Fibroblast of lung (primary cell): ENCODE measurements at regions not wholly inside any gene's neighbourhood (a gene's known extent, or its start where the extent isn't known, plus 50 kb on each side); places are given as distances from the start of the nearest gene placed in this dataset.

Experiments
- DNase-seq, 2 donors: peaks; one replicate each; pipeline versions ENCODE4 v3.0.0 to v3.0.0-alpha.2; 2010; ENCODE audit warnings: low read depth in 2 of 2
- H2AFZ ChIP-seq: 2 replicates; pipeline ENCODE4 v1.5.1; 2012; ENCODE audit warnings: low read length, control low read depth, inconsistent platforms
- H3K27ac ChIP-seq: 2 replicates; pipeline ENCODE4 v1.5.1; 2011; ENCODE audit warnings: low read length, control low read depth; ENCODE audit not compliant: insufficient read depth
- H3K27me3 ChIP-seq: 2 replicates; pipeline ENCODE4 v1.5.1; 2011; ENCODE audit warnings: mild to moderate bottlenecking, low read length; ENCODE audit not compliant: control insufficient read depth, insufficient read depth
- H3K36me3 ChIP-seq: 2 replicates; pipeline ENCODE4 v1.5.1; 2011; ENCODE audit warnings: low read length; ENCODE audit not compliant: control insufficient read depth, insufficient read depth
- H3K4me1 ChIP-seq: 2 replicates; pipeline ENCODE4 v1.5.1; 2011; ENCODE audit warnings: low read length; ENCODE audit not compliant: control insufficient read depth, insufficient read depth; ENCODE audit errors: extremely low read depth
- H3K4me2 ChIP-seq: 2 replicates; pipeline ENCODE4 v1.5.1; 2011; ENCODE audit warnings: low read length, control low read depth; ENCODE audit not compliant: insufficient read depth; ENCODE audit errors: extremely low read depth
- H3K4me3 ChIP-seq, 4 experiments: fragments of 200-600 bp in 1 of 4; sonication (generic) in 1 of 4; replicated peaks in 1 of 4; 2 replicates each; pipeline ENCODE4 v1.5.1; 2011 to 2016; ENCODE audit warnings: low read length in 4 of 4, low read depth in 3 of 4, mild to moderate bottlenecking in 3 of 4, control low read depth in 2 of 4, inconsistent platforms in 1 of 4, mixed read lengths in 1 of 4; ENCODE audit not compliant: insufficient read depth in 1 of 4; ENCODE audit errors: control extremely low read depth in 1 of 4
- H3K79me2 ChIP-seq: 2 replicates; pipeline ENCODE4 v1.5.1; 2012; ENCODE audit warnings: mild to moderate bottlenecking, low read length, inconsistent platforms; ENCODE audit not compliant: control insufficient read depth, insufficient read depth
- H3K9ac ChIP-seq: 2 replicates; pipeline ENCODE4 v1.5.1; 2011; ENCODE audit warnings: mild to moderate bottlenecking, low read length, control low read depth; ENCODE audit not compliant: insufficient read depth
- H3K9me3 ChIP-seq: 2 replicates; pipeline ENCODE4 v1.5.1; 2012; ENCODE audit warnings: low read depth, low read length; ENCODE audit not compliant: control insufficient read depth, insufficient read depth
- H4K20me1 ChIP-seq: 2 replicates; pipeline ENCODE4 v1.5.1; 2011; ENCODE audit warnings: low read length; ENCODE audit not compliant: control insufficient read depth, insufficient read depth; ENCODE audit errors: extremely low read depth
- CTCF ChIP-seq, 2 donors: IDR thresholded peaks in 1 of 2; conservative IDR thresholded peaks in 1 of 2; 1 replicate in 1 of 2; 2 replicates in 1 of 2; pipeline ENCODE4 v1.5.1; 2011 to 2012; ENCODE audit warnings: low read length in 2 of 2, control low read depth in 1 of 2, inconsistent platforms in 1 of 2, low read depth in 1 of 2, mild to moderate bottlenecking in 1 of 2
- EZH2 ChIP-seq: IDR thresholded peaks from 2 replicates; pipeline ENCODE4 v1.5.1; 2012; ENCODE audit warnings: low read length, control low read depth, mild to moderate bottlenecking; ENCODE audit errors: missing control alignments

- H2AFZ ChIP-seq = no peak overlapping the region
- H3K79me2 ChIP-seq = no peaks in the 10 kb centered on the region
- no peak for DNase-seq
- no peak overlapping the region for H3K27ac ChIP-seq
- no peaks in the 10 kb centered on the region for H3K27me3 ChIP-seq
- no peaks in the 10 kb centered on the region for H4K20me1 ChIP-seq
- TF ChIP-seq EZH2 (no peak), CTCF (conservative IDR thresholded peaks at IDR 0.05 in 1 of 2, IDR thresholded peaks at IDR 0.05 in 1 of 2; ENCODE audit: low read depth in 1 of 2, low read length in 2 of 2) (no peak)
- peaks cover 5% of the 10 kb centered on the region for H3K4me1 ChIP-seq
- no peak overlapping the region for H3K4me3 ChIP-seq
- no peak overlapping the region for H3K9ac ChIP-seq
- H3K9me3 ChIP-seq = no peaks in the 10 kb centered on the region
- H3K4me2 ChIP-seq = no peak overlapping the region
- H3K36me3 ChIP-seq = no peaks in the 10 kb centered on the region
These were observed 295.6 kb downstream of the UTRN start for GRCh38 chr6:144580771-144581170.

GRCh38 chr6:144581812-144582537 lies 296.8 kb downstream of the UTRN start:
- no peaks in the 10 kb centered on the region for H3K79me2 ChIP-seq
- no peaks in the 10 kb centered on the region for H3K27me3 ChIP-seq
- no peak overlapping the region for H2AFZ ChIP-seq
- H3K9me3 ChIP-seq = no peaks in the 10 kb centered on the region
- no peak overlapping the region for H3K27ac ChIP-seq
- peaks cover 5% of the 10 kb centered on the region for H3K4me1 ChIP-seq
- peak; percentile 20 to 57 for DNase-seq
- TF ChIP-seq CTCF (conservative IDR thresholded peaks at IDR 0.05 in 1 of 2, IDR thresholded peaks at IDR 0.05 in 1 of 2; ENCODE audit: low read depth in 1 of 2, low read length in 2 of 2) = peak; percentile 59 to 71
- no peak for TF ChIP-seq EZH2
- no peak overlapping the region for H3K4me3 ChIP-seq
- no peak overlapping the region for H3K9ac ChIP-seq
- H3K4me2 ChIP-seq = no peak overlapping the region
- no peaks in the 10 kb centered on the region for H4K20me1 ChIP-seq
- H3K36me3 ChIP-seq = no peaks in the 10 kb centered on the region

GRCh38 chr6:144582939-144583613 lies 297.9 kb downstream of the UTRN start:
- H3K4me2 ChIP-seq = peak overlapping the region; percentile 42
- peak overlapping the region; percentile 11 to 47 (median 38) for H3K4me3 ChIP-seq
- no peaks in the 10 kb centered on the region for H3K36me3 ChIP-seq
- TF ChIP-seq CTCF (conservative IDR thresholded peaks at IDR 0.05 in 1 of 2, IDR thresholded peaks at IDR 0.05 in 1 of 2; ENCODE audit: low read depth in 1 of 2, low read length in 2 of 2) (no peak), EZH2 (no peak)
- peaks cover 5% of the 10 kb centered on the region for H3K4me1 ChIP-seq
- peak in 1 of 2 donors; percentile 39 for DNase-seq
- H3K27me3 ChIP-seq = no peaks in the 10 kb centered on the region
- H4K20me1 ChIP-seq = no peaks in the 10 kb centered on the region
- H3K27ac ChIP-seq = no peak overlapping the region
- no peak overlapping the region for H2AFZ ChIP-seq
- H3K9me3 ChIP-seq = no peaks in the 10 kb centered on the region
- no peak overlapping the region for H3K9ac ChIP-seq
- no peaks in the 10 kb centered on the region for H3K79me2 ChIP-seq
